IMR-90 (cell line): ENCODE measurements at regions not wholly inside any gene's neighbourhood (a gene's known extent, or its start where the extent isn't known, plus 50 kb on each side); places are given as distances from the start of the nearest gene placed in this dataset.

Experiments
- ATAC-seq: fragments of 200-7000 bp; cut with Tn5 transposase; 2 replicates; pipeline ENCODE4 v1.9.1; 2020; ENCODE audit warnings: low read depth, mild to moderate bottlenecking, moderate library complexity
- BruUV-seq: library from RNA; stranded (reverse); fragments of 400-500 nt; replicated peaks from 2 replicates; lab custom pipeline; 2021; lab: Mats Ljungman, UMichigan
- CTCF ChIA-PET: fragments of 300-600 bp; formaldehyde crosslinking; extraction: SDS; loops from one replicate; lab custom pipeline; 2021; ENCODE audit warnings: antibody characterized with exemption; lab: Yijun Ruan, JAX
- POLR2A ChIA-PET: fragments of 300-600 bp; sonication (Branson Sonifier 250); formaldehyde crosslinking; loops from one replicate; lab custom pipeline; 2022; ENCODE audit warnings: antibody characterized with exemption; ENCODE audit not compliant: unreplicated experiment; lab: Charles Lee
- DNase-seq: peaks from one replicate; pipeline ENCODE4 v3.0.0; 2013
- H2AFZ ChIP-seq: replicated peaks from 2 replicates; pipeline ENCODE3; 2013; ENCODE audit warnings: low read length, mild to moderate bottlenecking; ENCODE audit not compliant: poor library complexity
- H2AK5ac ChIP-seq: 2 replicates; pipeline ENCODE4 v1.6.1; 2013; ENCODE audit warnings: low read depth, low read length, inconsistent platforms
- H2AK9ac ChIP-seq: replicated peaks from 2 replicates; pipeline ENCODE3; 2013; ENCODE audit warnings: mild to moderate bottlenecking, low read depth, low read length, moderate library complexity; ENCODE audit not compliant: poor library complexity
- H2BK120ac ChIP-seq: 2 replicates; pipeline ENCODE4 v1.6.1; 2013; ENCODE audit warnings: low read depth, low read length, inconsistent platforms
- H2BK15ac ChIP-seq: 3 replicates; pipeline ENCODE4 v1.6.1; 2013; ENCODE audit warnings: low read depth, low read length, inconsistent platforms
- H2BK20ac ChIP-seq: 2 replicates; pipeline ENCODE4 v1.6.1; 2013; ENCODE audit warnings: low read depth, mild to moderate bottlenecking, inconsistent platforms, low read length, moderate library complexity
- H2BK5ac ChIP-seq: 2 replicates; pipeline ENCODE4 v1.6.1; 2013; ENCODE audit warnings: mild to moderate bottlenecking, low read depth, low read length, inconsistent platforms; ENCODE audit not compliant: poor library complexity, severe bottlenecking
- H3K14ac ChIP-seq: replicated peaks from 2 replicates; pipeline ENCODE4 v1.6.1; 2013; ENCODE audit warnings: low read depth, low read length, inconsistent platforms
- H3K18ac ChIP-seq: 2 replicates; pipeline ENCODE4 v1.6.1; 2013; ENCODE audit warnings: low read depth, low read length, control low read depth
- H3K23ac ChIP-seq: 2 replicates; pipeline ENCODE4 v1.6.1; 2013; ENCODE audit warnings: low read depth, low read length, inconsistent platforms
- H3K27ac ChIP-seq: 2 replicates; pipeline ENCODE4 v1.5.1; 2013; ENCODE audit warnings: mild to moderate bottlenecking, control low read depth, low read length; ENCODE audit not compliant: insufficient read depth
- H3K27me3 ChIP-seq: 2 replicates; pipeline ENCODE4 v1.6.1; 2013; ENCODE audit warnings: low read length; ENCODE audit not compliant: control insufficient read depth, insufficient read depth
- H3K36me3 ChIP-seq: 2 replicates; pipeline ENCODE4 v1.6.1; 2013; ENCODE audit warnings: low read length, mixed read lengths; ENCODE audit not compliant: control insufficient read depth, insufficient read depth
- H3K4ac ChIP-seq: 2 replicates; pipeline ENCODE4 v1.6.1; 2013; ENCODE audit warnings: low read depth, low read length, inconsistent platforms
- H3K4me1 ChIP-seq: 2 replicates; pipeline ENCODE4 v1.6.1; 2013; ENCODE audit warnings: low read length, mixed read lengths; ENCODE audit not compliant: control insufficient read depth, insufficient read depth
- H3K4me2 ChIP-seq: 2 replicates; pipeline ENCODE4 v1.6.1; 2013; ENCODE audit warnings: low read depth, mild to moderate bottlenecking, control low read depth, low read length, moderate library complexity
- H3K4me3 ChIP-seq: 2 replicates; pipeline ENCODE4 v1.5.1; 2013; ENCODE audit warnings: low read depth, mild to moderate bottlenecking, control low read depth, low read length, moderate library complexity; ENCODE audit not compliant: insufficient read depth
- H3K56ac ChIP-seq: 2 replicates; pipeline ENCODE4 v1.6.1; 2013; ENCODE audit warnings: low read length, inconsistent platforms; ENCODE audit not compliant: insufficient read depth; ENCODE audit errors: extremely low read depth
- H3K79me1 ChIP-seq, 2 experiments: 2 replicates each; pipeline ENCODE4 v1.6.1; 2013; ENCODE audit warnings: low read length in 2 of 2, inconsistent platforms in 1 of 2, low read depth in 1 of 2
- H3K9ac ChIP-seq: 2 replicates; pipeline ENCODE4 v1.6.1; 2013; ENCODE audit warnings: low read depth, low read length, control low read depth
- H3K9me1 ChIP-seq: 2 replicates; pipeline ENCODE4 v1.6.1; 2013; ENCODE audit warnings: low read length, inconsistent platforms; ENCODE audit not compliant: insufficient read depth
- H3K9me3 ChIP-seq: 2 replicates; pipeline ENCODE4 v1.6.1; 2013; ENCODE audit warnings: low read length; ENCODE audit not compliant: control insufficient read depth, insufficient read depth
- H4K20me1 ChIP-seq: 2 replicates; pipeline ENCODE4 v1.6.1; 2013; ENCODE audit warnings: low read length, inconsistent platforms; ENCODE audit not compliant: insufficient read depth
- H4K5ac ChIP-seq: 2 replicates; pipeline ENCODE4 v1.6.1; 2013; ENCODE audit warnings: mild to moderate bottlenecking, low read depth, low read length, control low read depth
- H4K8ac ChIP-seq, 2 experiments: 2 replicates each; pipeline ENCODE4 v1.6.1; 2013; ENCODE audit warnings: low read depth in 2 of 2, low read length in 2 of 2, control low read depth in 1 of 2, inconsistent platforms in 1 of 2
- H4K91ac ChIP-seq: 2 replicates; pipeline ENCODE4 v1.6.1; 2013; ENCODE audit warnings: low read depth, low read length, inconsistent platforms; ENCODE audit not compliant: insufficient read depth
- POLR2A ChIP-seq: IDR thresholded peaks from 2 replicates; pipeline ENCODE4 v1.6.1; 2012; ENCODE audit warnings: mild to moderate bottlenecking, low read depth, low read length
- WGBS, 2 experiments: methylation state at CpG; one replicate each; pipeline versions ENCODE4 v1.1.5 to v1.1.7; 2013; ENCODE audit warnings: missing lambda C conversion rate in 2 of 2; ENCODE audit not compliant: insufficient read length in 1 of 2; ENCODE audit errors: extremely low coverage in 2 of 2; 5-methylcytosine and 5-hydroxymethylcytosine counted together
- dilution Hi-C: fragments of 300-500 bp; cut with HindIII; formaldehyde crosslinking; loops from one replicate; pipeline ENCODE4 v1.14.3; 2018; ENCODE audit warnings: low sequenced_read_pairs; ENCODE audit not compliant: unreplicated experiment
- in situ Hi-C: fragments of 300-500 bp; cut with MboI; formaldehyde crosslinking; loops from 3 replicates; pipeline ENCODE4 v1.14.3; 2019; ENCODE audit warnings: low sequenced_read_pairs, inconsistent platforms, mixed read lengths
- intact Hi-C: fragments of 100-400 bp; cut with micrococcal nuclease; formaldehyde crosslinking; loops from 2 replicates; pipeline ENCODE4 v1.10.0; 2022

DNA sequence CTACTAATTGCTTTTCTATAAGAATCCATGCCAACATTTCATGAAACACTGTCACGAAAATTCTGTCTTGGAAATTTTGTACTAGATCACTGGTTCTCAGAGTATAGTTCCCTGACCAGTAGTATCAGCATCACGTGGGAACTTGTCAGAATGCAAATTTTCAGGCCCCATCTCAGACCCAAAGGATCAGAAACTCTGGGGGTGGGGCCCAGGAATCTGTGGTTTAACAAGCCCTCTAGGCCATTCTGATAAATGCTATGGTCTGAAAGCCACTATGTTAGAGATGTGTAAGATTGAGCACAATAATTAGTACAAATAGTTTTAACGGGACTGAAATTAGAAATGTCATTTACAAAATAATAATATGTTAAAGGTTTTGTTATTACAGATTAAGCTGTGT lies 615.7 kb upstream of the ARRDC3 start:
- no peak overlapping the region for H3K4ac ChIP-seq
- no peak for TF ChIP-seq POLR2A
- H3K18ac ChIP-seq = no peak overlapping the region
- no peak overlapping the region for H4K91ac ChIP-seq
- no peak overlapping the region for H3K27ac ChIP-seq
- no peak overlapping the region for H4K5ac ChIP-seq
- no peak overlapping the region for H2BK120ac ChIP-seq
- H3K9me1 ChIP-seq = no peaks in the 10 kb centered on the region
- no CpG with 5 or more reads among the region's 3 CpGs for WGBS, 2 experiments
- H3K4me2 ChIP-seq = no peak overlapping the region
- H3K56ac ChIP-seq = no peak overlapping the region
- ATAC-seq = no peak
- no peaks in the 10 kb centered on the region for H4K20me1 ChIP-seq
- peaks cover 5% of the 10 kb centered on the region for H3K4me1 ChIP-seq
- no peak overlapping the region for H2BK15ac ChIP-seq
- no peak overlapping the region for H2BK5ac ChIP-seq
- H3K36me3 ChIP-seq = no peaks in the 10 kb centered on the region
- dilution Hi-C loops (no loop called here), in situ Hi-C loops (no loop called here), intact Hi-C loops (no loop called here)
- H3K27me3 ChIP-seq = no peaks in the 10 kb centered on the region
- H3K79me1 ChIP-seq = no peaks in the 10 kb centered on the region
- no peak overlapping the region for H2AFZ ChIP-seq
- DNase-seq = no peak
- no peak overlapping the region for H4K8ac ChIP-seq
- no peak overlapping the region for H3K23ac ChIP-seq
- H2AK9ac ChIP-seq = no peak overlapping the region
- H3K9ac ChIP-seq = no peak overlapping the region
- H2BK20ac ChIP-seq = no peak overlapping the region
- H3K14ac ChIP-seq = no peak overlapping the region
- no peak overlapping the region for H2AK5ac ChIP-seq
- no peaks in the 10 kb centered on the region for H3K9me3 ChIP-seq
- CTCF ChIA-PET = no interaction called here
- POLR2A ChIA-PET = no interaction called here
- BruUV-seq = no TSS peak
- no peak overlapping the region for H3K4me3 ChIP-seq
